DOHH2 (cell line): ENCODE measurements at regions not wholly inside any gene's neighbourhood (a gene's known extent, or its start where the extent isn't known, plus 50 kb on each side); places are given as distances from the start of the nearest gene placed in this dataset.

ENCODE experiments used
- H3F3A ChIP-seq: fragments of 200-600 bp; sonication (generic), shearing (Covaris generic); 2 replicates; pipeline ENCODE4 v1.6.0; 2016; ENCODE audit warnings: antibody characterized with exemption, mild to moderate bottlenecking; ENCODE audit not compliant: control insufficient read depth, insufficient read depth
- H3K27ac ChIP-seq: fragments of 200-600 bp; sonication (generic); 2 replicates; pipeline ENCODE4 v1.5.1; 2014; ENCODE audit warnings: low read depth, mild to moderate bottlenecking, low read length, moderate library complexity
- H3K27me3 ChIP-seq: fragments of 200-600 bp; sonication (generic); 2 replicates; pipeline ENCODE4 v1.6.1; 2014; ENCODE audit warnings: mild to moderate bottlenecking, low read length, mixed read lengths; ENCODE audit not compliant: control insufficient read depth
- H3K36me3 ChIP-seq: fragments of 200-600 bp; sonication (generic); 2 replicates; pipeline ENCODE4 v1.6.1; 2014; ENCODE audit warnings: mild to moderate bottlenecking, low read length, moderate library complexity, mixed read lengths; ENCODE audit not compliant: control insufficient read depth
- H3K4me1 ChIP-seq: fragments of 200-600 bp; sonication (generic); 2 replicates; pipeline ENCODE4 v1.6.1; 2014; ENCODE audit warnings: mild to moderate bottlenecking, low read length, mixed read lengths; ENCODE audit not compliant: control insufficient read depth
- H3K4me2 ChIP-seq: fragments of 200-600 bp; sonication (generic); 2 replicates; pipeline ENCODE4 v1.6.0; 2014; ENCODE audit warnings: mild to moderate bottlenecking, low read length, moderate library complexity
- H3K4me3 ChIP-seq: fragments of 200-600 bp; sonication (generic); 2 replicates; pipeline ENCODE4 v1.5.1; 2014; ENCODE audit warnings: mild to moderate bottlenecking, low read length, mixed read lengths
- H3K79me2 ChIP-seq: fragments of 200-600 bp; sonication (generic); 2 replicates; pipeline ENCODE4 v1.6.1; 2014; ENCODE audit warnings: mild to moderate bottlenecking, low read length, mixed read lengths; ENCODE audit not compliant: control insufficient read depth
- H3K9me2 ChIP-seq: fragments of 200-600 bp; sonication (generic); replicated peaks from 2 replicates; pipeline ENCODE4 v1.6.1; 2014; ENCODE audit warnings: mild to moderate bottlenecking, low read length, mixed read lengths; ENCODE audit not compliant: control insufficient read depth
- H3K9me3 ChIP-seq: fragments of 200-600 bp; sonication (generic); 2 replicates; pipeline ENCODE4 v1.6.1; 2014; ENCODE audit warnings: antibody characterized with exemption, low read length, mixed read lengths; ENCODE audit not compliant: control insufficient read depth, insufficient read depth
- H4K20me1 ChIP-seq: fragments of 200-600 bp; sonication (generic); 2 replicates; pipeline ENCODE4 v1.6.0; 2014; ENCODE audit warnings: low read depth, mild to moderate bottlenecking, antibody characterized with exemption, low read length, moderate library complexity; ENCODE audit not compliant: control insufficient read depth, insufficient read depth
- EZH2phosphoT487 ChIP-seq: fragments of 200-600 bp; sonication (generic); IDR thresholded peaks from 2 replicates; pipeline ENCODE4 v1.6.1; 2017; ENCODE audit warnings: borderline replicate concordance, mild to moderate bottlenecking, antibody characterized with exemption, low read length, moderate library complexity, mixed read lengths
- TF ChIP-seq, protein P1 (sequence below): fragments of 200-600 bp; sonication (generic); IDR thresholded peaks from one replicate; pipeline ENCODE4 v1.5.1; 2014; ENCODE audit warnings: antibody characterized with exemption, mild to moderate bottlenecking, low read depth, low read length; ENCODE audit not compliant: poor library complexity, severe bottlenecking

DNA sequence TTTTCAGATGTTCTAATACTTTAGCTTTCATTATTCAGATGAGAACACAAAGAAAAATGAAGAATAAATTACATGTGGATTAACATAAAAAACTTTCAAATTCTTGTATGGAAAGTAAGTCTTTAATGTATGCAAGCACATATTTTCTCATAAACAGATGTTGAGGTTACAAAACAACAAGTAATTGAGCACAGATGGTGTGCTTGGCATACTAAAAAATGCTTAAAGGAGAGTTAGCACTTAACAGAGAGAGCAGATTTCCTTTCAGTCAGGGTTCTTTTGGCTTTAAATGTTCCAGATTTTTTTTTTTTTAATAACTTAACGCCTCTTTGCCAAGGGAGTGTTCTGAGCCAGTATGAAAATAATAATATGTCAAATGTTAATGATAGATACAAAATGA lies 96.0 kb downstream of the RASSF9 start:
- no peak overlapping the region for H3K27ac ChIP-seq
- no peaks in the 10 kb centered on the region for H3K9me2 ChIP-seq
- H3K4me3 ChIP-seq = no peak overlapping the region
- H3K79me2 ChIP-seq = no peaks in the 10 kb centered on the region
- H3K27me3 ChIP-seq = no peaks in the 10 kb centered on the region
- TF ChIP-seq EZH2phosphoT487 = no peak
- TF ChIP-seq, protein P1, sequence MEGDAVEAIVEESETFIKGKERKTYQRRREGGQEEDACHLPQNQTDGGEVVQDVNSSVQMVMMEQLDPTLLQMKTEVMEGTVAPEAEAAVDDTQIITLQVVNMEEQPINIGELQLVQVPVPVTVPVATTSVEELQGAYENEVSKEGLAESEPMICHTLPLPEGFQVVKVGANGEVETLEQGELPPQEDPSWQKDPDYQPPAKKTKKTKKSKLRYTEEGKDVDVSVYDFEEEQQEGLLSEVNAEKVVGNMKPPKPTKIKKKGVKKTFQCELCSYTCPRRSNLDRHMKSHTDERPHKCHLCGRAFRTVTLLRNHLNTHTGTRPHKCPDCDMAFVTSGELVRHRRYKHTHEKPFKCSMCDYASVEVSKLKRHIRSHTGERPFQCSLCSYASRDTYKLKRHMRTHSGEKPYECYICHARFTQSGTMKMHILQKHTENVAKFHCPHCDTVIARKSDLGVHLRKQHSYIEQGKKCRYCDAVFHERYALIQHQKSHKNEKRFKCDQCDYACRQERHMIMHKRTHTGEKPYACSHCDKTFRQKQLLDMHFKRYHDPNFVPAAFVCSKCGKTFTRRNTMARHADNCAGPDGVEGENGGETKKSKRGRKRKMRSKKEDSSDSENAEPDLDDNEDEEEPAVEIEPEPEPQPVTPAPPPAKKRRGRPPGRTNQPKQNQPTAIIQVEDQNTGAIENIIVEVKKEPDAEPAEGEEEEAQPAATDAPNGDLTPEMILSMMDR = no peak
- no peaks in the 10 kb centered on the region for H3K9me3 ChIP-seq
- H4K20me1 ChIP-seq = no peaks in the 10 kb centered on the region
- H3F3A ChIP-seq = no peaks in the 10 kb centered on the region
- H3K36me3 ChIP-seq = no peaks in the 10 kb centered on the region
- H3K4me2 ChIP-seq = no peak overlapping the region
- no peaks in the 10 kb centered on the region for H3K4me1 ChIP-seq

DNA sequence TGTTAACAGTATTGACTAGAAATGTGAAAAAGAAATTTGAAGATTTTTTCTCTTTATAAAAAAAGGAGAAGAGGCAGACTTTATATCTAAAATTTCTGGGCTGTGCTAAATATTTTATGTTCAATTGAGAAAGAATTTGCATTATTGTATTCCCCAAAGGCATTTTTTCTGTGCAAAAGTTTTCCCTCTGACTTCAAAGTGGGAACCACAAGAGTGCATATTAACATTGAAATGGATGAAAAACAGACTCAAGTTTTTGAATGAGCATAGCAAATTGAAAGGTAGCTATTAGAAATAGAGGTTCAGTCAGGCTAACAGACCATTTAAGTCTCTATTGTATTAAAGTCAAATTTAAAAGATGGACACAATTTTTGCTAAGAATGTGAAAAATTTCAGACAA lies 95.2 kb downstream of the RASSF9 start:
- Histone ChIP-seq H3K36me3 (no peaks in the 10 kb centered on the region), H3K27me3 (no peaks in the 10 kb centered on the region), H3K79me2 (no peaks in the 10 kb centered on the region), H3K9me2 (no peaks in the 10 kb centered on the region), H4K20me1 (no peaks in the 10 kb centered on the region), H3K4me2 (no peak overlapping the region), H3K27ac (no peak overlapping the region), H3K4me3 (no peak overlapping the region), H3K4me1 (no peaks in the 10 kb centered on the region), H3F3A (no peaks in the 10 kb centered on the region), H3K9me3 (no peaks in the 10 kb centered on the region)
- TF ChIP-seq EZH2phosphoT487 = no peak
- TF ChIP-seq, protein P1 = no peak

DNA sequence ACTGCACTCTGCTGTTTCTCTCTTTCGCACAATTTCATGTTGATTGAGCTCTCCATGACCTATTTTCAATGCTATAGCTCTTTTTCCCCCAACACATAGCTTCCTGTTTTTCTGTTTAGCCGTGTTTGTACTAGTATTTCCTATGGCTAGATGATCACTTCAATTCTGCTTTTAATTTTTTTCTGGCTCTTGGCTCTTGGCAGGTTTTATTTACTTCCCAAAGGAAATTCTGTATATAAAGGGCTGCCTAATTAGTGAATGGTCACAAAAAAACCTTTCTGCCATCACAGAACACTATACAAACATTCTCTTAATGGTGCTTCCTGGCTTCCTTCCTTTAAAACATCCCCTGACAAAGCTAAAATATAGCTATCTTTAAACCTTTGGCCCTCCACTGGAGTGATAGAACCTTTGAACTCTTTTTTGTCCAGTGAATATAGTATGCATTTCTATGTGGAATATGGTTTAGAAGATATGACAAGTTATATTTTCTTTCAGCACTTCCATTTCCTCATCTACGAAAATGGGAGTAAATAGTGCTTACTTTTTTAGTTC lies 88.2 kb downstream of the RASSF9 start:
- H3K4me3 ChIP-seq = no peak overlapping the region
- no peaks in the 10 kb centered on the region for H4K20me1 ChIP-seq
- no peaks in the 10 kb centered on the region for H3K4me1 ChIP-seq
- H3K79me2 ChIP-seq = no peaks in the 10 kb centered on the region
- no peaks in the 10 kb centered on the region for H3K9me3 ChIP-seq
- no peak overlapping the region for H3K27ac ChIP-seq
- H3K27me3 ChIP-seq = no peaks in the 10 kb centered on the region
- no peaks in the 10 kb centered on the region for H3K9me2 ChIP-seq
- no peaks in the 10 kb centered on the region for H3F3A ChIP-seq
- H3K4me2 ChIP-seq = no peak overlapping the region
- no peak for TF ChIP-seq EZH2phosphoT487
- TF ChIP-seq, protein P1 = no peak
- no peaks in the 10 kb centered on the region for H3K36me3 ChIP-seq
